ENCODE measurements at regions not wholly inside any gene's neighbourhood (a gene's known extent, or its start where the extent isn't known, plus 50 kb on each side); places are given as distances from the start of the nearest gene placed in this dataset.

GRCh38 chr15:36370731-36371112 is 208.7 kb upstream of the CDIN1 start:
- Histone ChIP-seq H3K4me1 (no peaks in the 10 kb centered on the region), H3K36me3 (no peaks in the 10 kb centered on the region), H3K9me3 (no peaks in the 10 kb centered on the region), H3K27me3 (no peaks in the 10 kb centered on the region), H3K27ac (no peak overlapping the region), H3K4me3 (no peak overlapping the region)
- TF ChIP-seq POLR2A (IDR thresholded peaks at IDR 0.05) = no peak
- no peak for DNase-seq
- intact Hi-C loops (cut with DNase I) = no loop called here

DNA sequence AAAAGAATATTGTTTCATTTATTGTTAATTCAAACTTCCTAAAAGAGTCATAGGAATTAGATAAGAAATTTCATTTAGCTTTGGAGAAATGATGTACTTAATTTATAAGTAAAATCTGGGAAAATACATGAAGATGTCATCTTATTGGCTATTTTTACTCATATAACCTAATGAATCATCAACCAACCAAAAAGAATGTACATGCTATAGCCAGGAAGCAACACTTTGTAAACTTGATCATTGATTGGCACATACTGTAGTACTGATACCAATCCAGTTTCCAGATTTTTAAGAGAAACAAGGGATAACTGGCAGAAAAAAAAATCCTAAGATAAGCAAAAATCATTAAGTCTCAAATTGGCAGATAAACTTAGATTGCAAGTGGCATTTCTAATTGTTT is 207.9 kb upstream of the CDIN1 start:
- H3K36me3 ChIP-seq = no peaks in the 10 kb centered on the region
- TF ChIP-seq POLR2A (IDR thresholded peaks at IDR 0.05) = no peak
- no peak for TF ChIP-seq CTCF (IDR thresholded peaks at IDR 0.05)
- intact Hi-C loops (cut with DNase I) = no loop called here
- no peak overlapping the region for H3K4me3 ChIP-seq
- DNase-seq = no peak
- no peaks in the 10 kb centered on the region for H3K4me1 ChIP-seq
- H3K9me3 ChIP-seq = no peaks in the 10 kb centered on the region
- no peaks in the 10 kb centered on the region for H3K27me3 ChIP-seq
- H3K27ac ChIP-seq = no peak overlapping the region

DNA sequence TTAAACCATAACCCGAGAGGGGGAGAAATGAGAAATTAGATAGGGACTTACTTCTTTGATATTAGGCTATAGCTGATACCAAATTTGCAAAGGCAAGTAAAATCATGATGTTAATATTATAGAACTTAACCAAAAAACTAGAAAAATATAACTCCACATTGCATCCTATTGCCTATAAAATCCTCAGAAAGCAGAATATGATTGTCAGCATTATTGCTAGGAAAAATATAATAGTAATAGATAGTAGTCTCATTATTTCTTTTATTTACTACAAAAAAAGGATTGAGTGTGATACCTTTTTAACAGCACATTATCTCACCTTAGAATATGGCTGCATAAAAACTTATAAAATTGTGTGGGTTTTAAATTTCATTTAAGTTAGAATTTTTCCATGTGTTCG is 206.5 kb upstream of the CDIN1 start:
- Histone ChIP-seq H3K4me1 (no peaks in the 10 kb centered on the region), H3K4me3 (no peak overlapping the region), H3K27me3 (no peaks in the 10 kb centered on the region), H3K27ac (no peak overlapping the region), H3K9me3 (no peaks in the 10 kb centered on the region), H3K36me3 (no peaks in the 10 kb centered on the region)
- WGBS, 2 donors = 72 to 78% methylated on average over 2 of the region's 2 CpGs
- DNase-seq = no peak
- TF ChIP-seq POLR2A (IDR thresholded peaks at IDR 0.05) = no peak
- TF ChIP-seq CTCF (IDR thresholded peaks at IDR 0.05) = no peak
- intact Hi-C loops (cut with DNase I) = no loop called here

- H3K36me3 ChIP-seq = no peaks in the 10 kb centered on the region
Measured at GRCh38 chr15:36373550-36373949, 205.9 kb upstream of the CDIN1 start.

GRCh38 chr15:36389107-36389506 is 190.3 kb upstream of the CDIN1 start:
- Histone ChIP-seq H3K9me3 (no peaks in the 10 kb centered on the region), H3K36me3 (no peaks in the 10 kb centered on the region), H3K27me3 (no peaks in the 10 kb centered on the region), H3K4me3 (no peak overlapping the region), H3K27ac (no peak overlapping the region), H3K4me1 (no peaks in the 10 kb centered on the region)
- no peak for TF ChIP-seq CTCF (IDR thresholded peaks at IDR 0.05)
- TF ChIP-seq POLR2A (IDR thresholded peaks at IDR 0.05) = no peak
- intact Hi-C loops (cut with DNase I) = no loop called here
- no peak for DNase-seq

More at GRCh38 chr15:36373550-36373949, 205.9 kb upstream of the CDIN1 start:
- H3K4me3 ChIP-seq = no peak overlapping the region
- no peak overlapping the region for H3K27ac ChIP-seq
- TF ChIP-seq CTCF (IDR thresholded peaks at IDR 0.05) (no peak), POLR2A (IDR thresholded peaks at IDR 0.05) (no peak)
- no peaks in the 10 kb centered on the region for H3K9me3 ChIP-seq
- DNase-seq = no peak
- H3K4me1 ChIP-seq = no peaks in the 10 kb centered on the region
- H3K27me3 ChIP-seq = no peaks in the 10 kb centered on the region
- intact Hi-C loops (cut with DNase I) = no loop called here
- 44 to 53% methylated on average over 3 of the region's 3 CpGs for WGBS, 2 donors

GRCh38 chr15:36390491-36390890 is 188.9 kb upstream of the CDIN1 start:
- WGBS, 2 donors = 69% methylated on average over 2 of the region's 2 CpGs
- TF ChIP-seq CTCF (IDR thresholded peaks at IDR 0.05) (no peak), POLR2A (IDR thresholded peaks at IDR 0.05) (no peak)
- intact Hi-C loops (cut with DNase I) = no loop called here
- Histone ChIP-seq H3K9me3 (no peaks in the 10 kb centered on the region), H3K4me3 (no peak overlapping the region), H3K27me3 (no peaks in the 10 kb centered on the region), H3K4me1 (no peaks in the 10 kb centered on the region), H3K36me3 (no peaks in the 10 kb centered on the region), H3K27ac (no peak overlapping the region)
- DNase-seq = no peak

Data from esophagus squamous epithelium (tissue), 5 donors.